ENCODE measurements at regions not wholly inside any gene's neighbourhood (a gene's known extent, or its start where the extent isn't known, plus 50 kb on each side); places are given as distances from the start of the nearest gene placed in this dataset.

DNA sequence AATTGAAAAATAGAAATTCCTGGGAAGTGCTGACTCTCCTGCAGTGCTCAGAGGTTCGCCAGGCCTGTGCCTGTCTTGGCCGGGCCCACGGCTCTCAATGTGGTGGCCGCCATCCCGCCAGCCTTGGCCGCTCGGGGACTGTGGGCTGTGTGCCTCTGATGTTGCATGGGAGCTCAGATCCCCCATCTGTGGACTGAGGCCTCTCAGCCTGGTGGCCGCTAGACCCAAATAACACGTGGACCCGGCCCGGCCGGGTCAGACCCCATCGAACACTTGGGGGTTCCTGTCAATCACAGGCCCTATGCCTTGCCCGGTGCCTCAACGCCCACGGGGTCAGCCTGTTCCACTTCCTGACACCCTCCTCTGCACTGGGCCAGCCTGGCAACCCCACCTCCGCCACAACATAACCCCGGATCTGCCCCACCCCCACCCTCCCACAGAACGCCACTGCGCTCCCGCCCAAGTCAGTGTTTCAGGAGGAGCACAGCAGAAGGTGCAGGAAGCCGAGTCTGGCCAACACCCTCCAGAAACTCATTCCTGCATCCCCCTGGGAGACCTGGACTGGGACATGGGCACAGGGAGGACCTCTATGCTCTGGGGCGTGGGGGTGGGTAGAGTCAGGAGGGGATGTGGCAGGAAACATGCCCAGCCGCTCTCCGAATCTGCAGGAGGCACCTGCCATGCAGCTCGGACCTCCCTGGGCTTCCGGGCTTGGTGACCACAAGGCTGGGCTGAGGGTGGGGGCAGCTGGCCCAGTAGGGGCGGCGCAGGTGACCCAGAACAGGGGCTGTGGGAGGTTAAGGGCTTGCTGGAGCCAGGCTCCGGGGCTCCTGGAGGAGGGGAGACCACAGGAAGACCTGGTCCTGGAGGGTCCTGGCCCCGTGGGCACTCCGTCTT is 98.7 kb upstream of the BHLHE23 start:
- TF ChIP-seq, protein P1, sequence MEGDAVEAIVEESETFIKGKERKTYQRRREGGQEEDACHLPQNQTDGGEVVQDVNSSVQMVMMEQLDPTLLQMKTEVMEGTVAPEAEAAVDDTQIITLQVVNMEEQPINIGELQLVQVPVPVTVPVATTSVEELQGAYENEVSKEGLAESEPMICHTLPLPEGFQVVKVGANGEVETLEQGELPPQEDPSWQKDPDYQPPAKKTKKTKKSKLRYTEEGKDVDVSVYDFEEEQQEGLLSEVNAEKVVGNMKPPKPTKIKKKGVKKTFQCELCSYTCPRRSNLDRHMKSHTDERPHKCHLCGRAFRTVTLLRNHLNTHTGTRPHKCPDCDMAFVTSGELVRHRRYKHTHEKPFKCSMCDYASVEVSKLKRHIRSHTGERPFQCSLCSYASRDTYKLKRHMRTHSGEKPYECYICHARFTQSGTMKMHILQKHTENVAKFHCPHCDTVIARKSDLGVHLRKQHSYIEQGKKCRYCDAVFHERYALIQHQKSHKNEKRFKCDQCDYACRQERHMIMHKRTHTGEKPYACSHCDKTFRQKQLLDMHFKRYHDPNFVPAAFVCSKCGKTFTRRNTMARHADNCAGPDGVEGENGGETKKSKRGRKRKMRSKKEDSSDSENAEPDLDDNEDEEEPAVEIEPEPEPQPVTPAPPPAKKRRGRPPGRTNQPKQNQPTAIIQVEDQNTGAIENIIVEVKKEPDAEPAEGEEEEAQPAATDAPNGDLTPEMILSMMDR (conservative IDR thresholded peaks at IDR 0.05; ENCODE audit: low read depth, low read length) = no peak
- no peak for TF ChIP-seq EZH2 (IDR thresholded peaks at IDR 0.05; ENCODE audit: low read length, unreplicated experiment)

Measured in PC-3 (cell line).